ENCODE measurements at regions not wholly inside any gene's neighbourhood (a gene's known extent, or its start where the extent isn't known, plus 50 kb on each side); places are given as distances from the start of the nearest gene placed in this dataset.

DNA sequence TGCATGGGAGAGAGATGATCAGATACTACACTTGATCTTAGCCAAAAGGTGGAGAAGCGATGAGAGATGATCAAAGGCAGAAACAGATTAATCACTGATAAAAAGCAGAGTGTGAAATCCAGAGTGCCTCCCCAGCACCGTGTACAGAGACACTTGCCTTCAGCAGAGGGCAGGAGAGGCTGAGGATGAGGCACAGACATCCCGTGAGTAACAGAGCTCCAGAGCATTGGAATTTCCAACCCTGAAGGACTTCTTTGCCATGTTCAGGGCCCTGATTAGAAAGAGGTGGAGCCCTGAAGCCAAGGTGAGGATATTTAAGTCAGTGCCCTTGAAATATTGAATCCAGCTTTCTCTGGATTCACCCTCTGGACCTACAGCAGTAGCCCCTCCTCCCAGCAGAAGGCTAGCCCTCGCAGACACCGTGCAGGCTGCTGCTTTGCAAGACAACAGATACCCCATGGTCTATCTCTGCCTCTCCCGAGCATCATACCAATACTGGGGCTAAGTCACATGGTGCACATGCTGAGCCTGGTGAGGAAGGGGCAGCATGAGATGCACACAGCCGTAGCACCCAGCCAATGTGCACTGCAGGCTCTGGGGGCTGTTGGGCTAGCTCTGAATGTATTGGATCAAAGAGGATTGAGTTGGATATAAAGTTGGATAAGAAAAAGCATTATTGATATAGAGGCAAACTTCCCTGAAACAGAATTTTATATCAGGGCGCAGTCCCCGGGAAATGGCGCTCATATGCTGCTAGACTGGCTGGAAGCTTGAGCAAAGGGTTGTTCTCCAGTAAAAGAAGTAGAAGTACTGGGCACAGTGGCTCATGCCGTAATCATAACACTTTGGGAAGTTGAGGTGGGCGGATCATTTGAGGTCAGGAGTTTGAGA, 200.3 kb upstream of the B3GAT1 start:
- no peak for TF ChIP-seq POLR2A (IDR thresholded peaks at IDR 0.05)
- TF ChIP-seq, protein P1, sequence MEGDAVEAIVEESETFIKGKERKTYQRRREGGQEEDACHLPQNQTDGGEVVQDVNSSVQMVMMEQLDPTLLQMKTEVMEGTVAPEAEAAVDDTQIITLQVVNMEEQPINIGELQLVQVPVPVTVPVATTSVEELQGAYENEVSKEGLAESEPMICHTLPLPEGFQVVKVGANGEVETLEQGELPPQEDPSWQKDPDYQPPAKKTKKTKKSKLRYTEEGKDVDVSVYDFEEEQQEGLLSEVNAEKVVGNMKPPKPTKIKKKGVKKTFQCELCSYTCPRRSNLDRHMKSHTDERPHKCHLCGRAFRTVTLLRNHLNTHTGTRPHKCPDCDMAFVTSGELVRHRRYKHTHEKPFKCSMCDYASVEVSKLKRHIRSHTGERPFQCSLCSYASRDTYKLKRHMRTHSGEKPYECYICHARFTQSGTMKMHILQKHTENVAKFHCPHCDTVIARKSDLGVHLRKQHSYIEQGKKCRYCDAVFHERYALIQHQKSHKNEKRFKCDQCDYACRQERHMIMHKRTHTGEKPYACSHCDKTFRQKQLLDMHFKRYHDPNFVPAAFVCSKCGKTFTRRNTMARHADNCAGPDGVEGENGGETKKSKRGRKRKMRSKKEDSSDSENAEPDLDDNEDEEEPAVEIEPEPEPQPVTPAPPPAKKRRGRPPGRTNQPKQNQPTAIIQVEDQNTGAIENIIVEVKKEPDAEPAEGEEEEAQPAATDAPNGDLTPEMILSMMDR (IDR thresholded peaks at IDR 0.05), result no peak

Measured in heart left ventricle (tissue), 13 donors.